ENCODE measurements at regions not wholly inside any gene's neighbourhood (a gene's known extent, or its start where the extent isn't known, plus 50 kb on each side); places are given as distances from the start of the nearest gene placed in this dataset.

- Histone ChIP-seq H3K36me3 (ENCODE audit: control insufficient read depth in 2 of 2, extremely low read depth in 1 of 2, insufficient read depth in 2 of 2, low read length in 2 of 2) (no peaks in the 10 kb centered on the region), H3K4me2 (ENCODE audit: control insufficient read depth, extremely low read depth, insufficient read depth, low read depth, low read length) (no peak overlapping the region), H3K27ac (ENCODE audit: control insufficient read depth, insufficient read depth, low read length) (no peak overlapping the region), H3K4me3 (ENCODE audit: control insufficient read depth in 2 of 3, extremely low read depth in 1 of 3, insufficient read depth in 2 of 3, low read depth in 1 of 3, low read length in 3 of 3) (no peak overlapping the region), H3K79me2 (ENCODE audit: control insufficient read depth, insufficient read depth, low read length) (no peaks in the 10 kb centered on the region), H3K9ac (ENCODE audit: control insufficient read depth, extremely low read depth, insufficient read depth, low read length) (no peak overlapping the region), H4K20me1 (ENCODE audit: control insufficient read depth, extremely low read depth, insufficient read depth, low read length) (no peaks in the 10 kb centered on the region), H3K9me1 (ENCODE audit: control insufficient read depth, extremely low read depth, insufficient read depth, low read length) (no peaks in the 10 kb centered on the region), H2AFZ (ENCODE audit: control insufficient read depth, low read length) (no peak overlapping the region), H3K9me3 (ENCODE audit: control insufficient read depth, low read depth, low read length) (no peaks in the 10 kb centered on the region), H3K27me3 (ENCODE audit: control insufficient read depth, extremely low read depth, insufficient read depth, low read length) (no peaks in the 10 kb centered on the region), H3K4me1 (ENCODE audit: control insufficient read depth, extremely low read depth, insufficient read depth, low read length) (no peaks in the 10 kb centered on the region)
- dilution Hi-C loops (cut with MboI; ENCODE audit: extremely low pct_ligation_motif_present, low sequenced_read_pairs) = no loop called here
- DNase-seq (ENCODE audit: low read depth, low spot score) (no peak), FAIRE-seq (no peak)
- TF ChIP-seq EZH2 (IDR thresholded peaks at IDR 0.05; ENCODE audit: low read length) (no peak), CTCF (optimal IDR thresholded peaks at IDR 0.05 in 1 of 3, IDR thresholded peaks at IDR 0.05 in 1 of 3, conservative IDR thresholded peaks at IDR 0.05 in 1 of 3; ENCODE audit: extremely low read depth in 1 of 3, insufficient read depth in 2 of 3, low read length in 3 of 3) (no peak)
These were observed 695.7 kb downstream of the CDH11 start for GRCh38 chr16:64426131-64426666.

GRCh38 chr16:64425381-64425780, 696.5 kb downstream of the CDH11 start:
- DNase-seq (ENCODE audit: low read depth, low spot score) = no peak

More at GRCh38 chr16:64425381-64425780, 696.5 kb downstream of the CDH11 start:
- Histone ChIP-seq H3K4me3 (ENCODE audit: control insufficient read depth in 2 of 3, extremely low read depth in 1 of 3, insufficient read depth in 2 of 3, low read depth in 1 of 3, low read length in 3 of 3) (no peak overlapping the region), H3K4me1 (ENCODE audit: control insufficient read depth, extremely low read depth, insufficient read depth, low read length) (no peaks in the 10 kb centered on the region), H3K79me2 (ENCODE audit: control insufficient read depth, insufficient read depth, low read length) (no peaks in the 10 kb centered on the region), H3K4me2 (ENCODE audit: control insufficient read depth, extremely low read depth, insufficient read depth, low read depth, low read length) (no peak overlapping the region), H2AFZ (ENCODE audit: control insufficient read depth, low read length) (no peak overlapping the region), H3K9me1 (ENCODE audit: control insufficient read depth, extremely low read depth, insufficient read depth, low read length) (no peaks in the 10 kb centered on the region), H3K27ac (ENCODE audit: control insufficient read depth, insufficient read depth, low read length) (no peak overlapping the region), H3K9ac (ENCODE audit: control insufficient read depth, extremely low read depth, insufficient read depth, low read length) (no peak overlapping the region), H3K9me3 (ENCODE audit: control insufficient read depth, low read depth, low read length) (no peaks in the 10 kb centered on the region), H4K20me1 (ENCODE audit: control insufficient read depth, extremely low read depth, insufficient read depth, low read length) (no peaks in the 10 kb centered on the region), H3K27me3 (ENCODE audit: control insufficient read depth, extremely low read depth, insufficient read depth, low read length) (no peaks in the 10 kb centered on the region), H3K36me3 (ENCODE audit: control insufficient read depth in 2 of 2, extremely low read depth in 1 of 2, insufficient read depth in 2 of 2, low read length in 2 of 2) (no peaks in the 10 kb centered on the region)
- no peak for FAIRE-seq
- dilution Hi-C loops (cut with MboI; ENCODE audit: extremely low pct_ligation_motif_present, low sequenced_read_pairs) = no loop called here
- no peak for TF ChIP-seq CTCF (optimal IDR thresholded peaks at IDR 0.05 in 1 of 3, IDR thresholded peaks at IDR 0.05 in 1 of 3, conservative IDR thresholded peaks at IDR 0.05 in 1 of 3; ENCODE audit: extremely low read depth in 1 of 3, insufficient read depth in 2 of 3, low read length in 3 of 3)
- TF ChIP-seq EZH2 (IDR thresholded peaks at IDR 0.05; ENCODE audit: low read length) = no peak

Data from keratinocyte (primary cell).